Activated T-helper 1 cell treated with Interleukin-2 at 50 U/mL for 16 hours (primary cell): ENCODE measurements at regions not wholly inside any gene's neighbourhood (a gene's known extent, or its start where the extent isn't known, plus 50 kb on each side); places are given as distances from the start of the nearest gene placed in this dataset.

Source experiments
- DNase-seq: peaks from one replicate; pipeline ENCODE4 v3.0.0-alpha.2; 2020; ENCODE audit warnings: low read depth

GRCh38 chr15:96736384-96736783 lies 405.9 kb downstream of the NR2F2 start:
- no peak for DNase-seq

GRCh38 chr15:96737408-96737807 lies 406.9 kb downstream of the NR2F2 start:
- no peak for DNase-seq

- no peak for DNase-seq
Observed at GRCh38 chr15:96746665-96747064, 416.2 kb downstream of the NR2F2 start.

- no peak for DNase-seq
Observed at GRCh38 chr15:96747291-96747690, 416.8 kb downstream of the NR2F2 start.

GRCh38 chr15:96750361-96750760 lies 419.9 kb downstream of the NR2F2 start:
- DNase-seq, result no peak

GRCh38 chr15:96756146-96756545 lies 425.6 kb downstream of the NR2F2 start:
- no peak for DNase-seq

GRCh38 chr15:96756656-96757055 lies 426.2 kb downstream of the NR2F2 start:
- DNase-seq, result no peak

- DNase-seq, result no peak
Observed at GRCh38 chr15:96762566-96762965, 432.1 kb downstream of the NR2F2 start.

- no peak for DNase-seq
Observed at GRCh38 chr15:96764501-96764900, 434.0 kb downstream of the NR2F2 start.

- DNase-seq, result no peak
Observed at GRCh38 chr15:96764946-96765345, 434.4 kb downstream of the NR2F2 start.

- no peak for DNase-seq
Observed at GRCh38 chr15:96766366-96766765, 435.9 kb downstream of the NR2F2 start.

- no peak for DNase-seq
Observed at GRCh38 chr15:96767703-96768434, 437.4 kb downstream of the NR2F2 start.

GRCh38 chr15:96768435-96768789 lies 437.9 kb downstream of the NR2F2 start:
- DNase-seq, result no peak

- DNase-seq, result no peak
Observed at GRCh38 chr15:96771035-96771434, 440.5 kb downstream of the NR2F2 start.

- DNase-seq, result no peak
Observed at GRCh38 chr15:96774216-96774615, 443.7 kb downstream of the NR2F2 start.

- DNase-seq, result no peak
Observed at GRCh38 chr15:96783746-96784145, 453.2 kb downstream of the NR2F2 start.

- no peak for DNase-seq
Observed at GRCh38 chr15:96790004-96790403, 459.5 kb downstream of the NR2F2 start.

- no peak for DNase-seq
Observed at GRCh38 chr15:96792216-96792615, 461.7 kb downstream of the NR2F2 start.

GRCh38 chr15:96796841-96797240 lies 466.3 kb downstream of the NR2F2 start:
- DNase-seq, result no peak

- no peak for DNase-seq
Observed at GRCh38 chr15:96801576-96802150, 471.2 kb downstream of the NR2F2 start.

GRCh38 chr15:96802611-96803255 lies 472.2 kb downstream of the NR2F2 start:
- DNase-seq, result no peak

- no peak for DNase-seq
Observed at GRCh38 chr15:96804754-96805153, 474.3 kb downstream of the NR2F2 start.

- no peak for DNase-seq
Observed at GRCh38 chr15:96807361-96807760, 476.9 kb downstream of the NR2F2 start.

- no peak for DNase-seq
Observed at GRCh38 chr15:96817900-96818299, 487.4 kb downstream of the NR2F2 start.
